Activated T-helper 2 cell treated with anti-CD3 and anti-CD28 coated beads, Interferon-gamma antibody, Interleukin-2, Interleukin-4, amounts not matched to agents 10 μg/mL and 5 μg/mL and 100 μg/mL, durations not matched to agents 14 hours and 24 hours and 36 hours (primary cell): ENCODE measurements at regions not wholly inside any gene's neighbourhood (a gene's known extent, or its start where the extent isn't known, plus 50 kb on each side); places are given as distances from the start of the nearest gene placed in this dataset.

Experiments used
- DNase-seq: peaks from one replicate; pipeline ENCODE4 v3.0.0; 2021; ENCODE audit warnings: low spot score
- H3K27ac Mint-ChIP-seq: one replicate; pipeline ENCODE4 v1.8.0; 2021; ENCODE audit warnings: mixed read lengths
- H3K27me3 Mint-ChIP-seq: one replicate; pipeline ENCODE4 v1.8.0; 2021; ENCODE audit warnings: low read depth, mixed read lengths
- H3K36me3 Mint-ChIP-seq: one replicate; pipeline ENCODE4 v1.8.0; 2021; ENCODE audit warnings: low read depth, mixed read lengths
- H3K4me1 Mint-ChIP-seq: one replicate; pipeline ENCODE4 v1.8.0; 2021; ENCODE audit warnings: low read depth, mixed read lengths
- H3K4me3 Mint-ChIP-seq: one replicate; pipeline ENCODE4 v1.8.0; 2021; ENCODE audit warnings: low read depth, mild to moderate bottlenecking, moderate library complexity, mixed read lengths
- H3K9me3 Mint-ChIP-seq: one replicate; pipeline ENCODE4 v1.8.0; 2021; ENCODE audit warnings: mixed read lengths
- intact Hi-C: fragments of 100-400 bp; cut with micrococcal nuclease; formaldehyde crosslinking; loops from one replicate; pipeline ENCODE4 v1.15.1; 2023

DNA sequence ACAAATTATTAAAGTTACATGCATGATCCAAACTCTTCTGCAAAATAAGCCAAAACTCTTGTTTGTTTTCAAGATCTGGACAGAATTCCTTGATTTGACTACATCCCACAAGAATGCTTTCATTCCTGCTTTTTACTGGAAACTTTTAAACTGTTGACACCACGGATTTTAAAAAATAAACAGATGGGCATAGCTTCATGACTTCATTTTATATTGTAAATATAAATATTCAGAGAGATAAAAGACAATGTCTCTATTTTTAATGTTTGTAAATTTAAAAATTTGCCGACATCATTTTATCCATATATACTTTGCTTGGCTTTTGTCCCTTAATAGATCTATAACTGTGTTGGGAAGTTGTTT lies 134.3 kb upstream of the DCN start:
- no peaks in the 10 kb centered on the region for H3K27me3 Mint-ChIP-seq
- no peaks in the 10 kb centered on the region for H3K4me1 Mint-ChIP-seq
- DNase-seq = no peak
- intact Hi-C loops = no loop called here
- no peak overlapping the region for H3K27ac Mint-ChIP-seq
- H3K4me3 Mint-ChIP-seq = no peak overlapping the region
- no peaks in the 10 kb centered on the region for H3K36me3 Mint-ChIP-seq
- H3K9me3 Mint-ChIP-seq = no peaks in the 10 kb centered on the region

DNA sequence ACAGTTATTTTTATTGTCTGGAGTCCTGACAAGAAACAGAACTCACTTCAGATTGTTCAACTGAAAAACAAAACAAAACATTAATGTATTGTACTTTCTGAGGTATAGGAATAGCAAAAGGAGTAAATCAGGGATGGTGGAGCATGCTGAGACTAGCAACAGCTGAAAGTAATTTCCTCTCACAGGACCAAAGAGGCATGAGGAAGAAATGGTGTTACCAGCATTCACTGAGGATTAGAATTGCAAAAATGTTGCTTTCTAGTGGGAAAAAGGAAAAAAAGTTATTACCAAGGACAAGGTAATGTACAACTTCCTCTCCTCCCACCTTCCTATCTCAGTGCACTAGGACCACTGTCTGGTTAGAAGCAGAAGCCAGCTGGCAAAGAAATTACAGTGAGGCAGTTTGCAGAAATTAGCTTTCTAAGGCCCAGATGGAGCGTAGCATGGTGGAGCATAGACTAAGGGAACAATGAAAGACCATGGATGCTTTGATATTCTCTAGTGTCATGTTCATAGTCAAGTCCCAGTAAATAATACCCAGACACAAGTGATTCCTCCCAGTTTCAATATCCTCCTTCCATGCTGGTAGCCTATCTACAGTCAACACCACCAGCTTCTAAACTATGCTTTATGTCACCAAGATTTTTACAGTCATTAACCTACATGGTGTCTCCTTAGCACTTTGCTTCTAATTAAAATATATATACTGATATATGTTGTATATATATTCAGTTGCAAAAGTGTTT lies 133.7 kb upstream of the DCN start:
- H3K27ac Mint-ChIP-seq = no peak overlapping the region
- H3K4me1 Mint-ChIP-seq = no peaks in the 10 kb centered on the region
- H3K27me3 Mint-ChIP-seq = no peaks in the 10 kb centered on the region
- H3K36me3 Mint-ChIP-seq = no peaks in the 10 kb centered on the region
- no peaks in the 10 kb centered on the region for H3K9me3 Mint-ChIP-seq
- no peak overlapping the region for H3K4me3 Mint-ChIP-seq
- intact Hi-C loops = no loop called here
- DNase-seq = no peak

DNA sequence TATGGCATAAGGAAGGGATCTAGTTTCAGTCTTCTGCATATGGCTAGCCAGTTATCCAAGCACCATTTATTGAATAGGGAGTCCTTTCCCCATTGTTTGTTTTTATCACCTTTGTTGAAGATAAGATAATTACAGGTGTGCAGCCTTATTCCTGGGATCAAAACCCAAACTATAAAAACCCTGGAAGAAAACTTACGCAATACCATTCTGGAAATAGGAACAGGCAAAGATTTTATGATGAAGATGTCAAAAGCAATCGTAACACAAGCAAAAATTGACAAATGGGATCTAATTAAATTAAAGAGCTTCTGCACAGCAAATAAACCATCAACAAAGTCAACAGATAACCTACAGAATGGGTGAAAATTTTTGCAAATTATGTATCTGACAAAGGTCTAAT lies 128.5 kb upstream of the DCN start:
- no peaks in the 10 kb centered on the region for H3K27me3 Mint-ChIP-seq
- H3K36me3 Mint-ChIP-seq = no peaks in the 10 kb centered on the region
- no peak overlapping the region for H3K27ac Mint-ChIP-seq
- no peak overlapping the region for H3K4me3 Mint-ChIP-seq
- H3K9me3 Mint-ChIP-seq = no peaks in the 10 kb centered on the region
- no peaks in the 10 kb centered on the region for H3K4me1 Mint-ChIP-seq
- intact Hi-C loops = no loop called here
- DNase-seq = no peak

DNA sequence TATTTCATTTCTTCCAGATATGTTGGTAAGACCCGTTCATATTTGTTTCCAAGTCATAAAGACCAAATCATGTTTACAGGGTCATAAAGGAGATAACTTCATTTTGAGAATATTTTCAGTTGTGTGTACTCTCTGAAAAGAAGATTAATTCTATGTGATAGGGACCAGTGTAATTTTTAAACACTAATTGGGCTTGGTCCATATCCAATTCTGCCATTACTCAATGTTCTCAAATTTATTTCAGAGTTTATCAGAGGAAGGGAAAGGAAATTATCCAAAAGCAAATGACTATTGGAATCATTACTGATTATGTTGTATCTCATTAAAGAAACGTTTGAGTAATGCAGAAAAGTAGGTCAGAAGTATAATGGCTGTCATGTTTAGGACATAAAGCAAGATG lies 126.8 kb upstream of the DCN start:
- Mint-ChIP-seq H3K27ac (no peak overlapping the region), H3K9me3 (no peaks in the 10 kb centered on the region), H3K4me1 (no peaks in the 10 kb centered on the region), H3K4me3 (no peak overlapping the region), H3K27me3 (no peaks in the 10 kb centered on the region), H3K36me3 (no peaks in the 10 kb centered on the region)
- intact Hi-C loops = no loop called here
- no peak for DNase-seq

DNA sequence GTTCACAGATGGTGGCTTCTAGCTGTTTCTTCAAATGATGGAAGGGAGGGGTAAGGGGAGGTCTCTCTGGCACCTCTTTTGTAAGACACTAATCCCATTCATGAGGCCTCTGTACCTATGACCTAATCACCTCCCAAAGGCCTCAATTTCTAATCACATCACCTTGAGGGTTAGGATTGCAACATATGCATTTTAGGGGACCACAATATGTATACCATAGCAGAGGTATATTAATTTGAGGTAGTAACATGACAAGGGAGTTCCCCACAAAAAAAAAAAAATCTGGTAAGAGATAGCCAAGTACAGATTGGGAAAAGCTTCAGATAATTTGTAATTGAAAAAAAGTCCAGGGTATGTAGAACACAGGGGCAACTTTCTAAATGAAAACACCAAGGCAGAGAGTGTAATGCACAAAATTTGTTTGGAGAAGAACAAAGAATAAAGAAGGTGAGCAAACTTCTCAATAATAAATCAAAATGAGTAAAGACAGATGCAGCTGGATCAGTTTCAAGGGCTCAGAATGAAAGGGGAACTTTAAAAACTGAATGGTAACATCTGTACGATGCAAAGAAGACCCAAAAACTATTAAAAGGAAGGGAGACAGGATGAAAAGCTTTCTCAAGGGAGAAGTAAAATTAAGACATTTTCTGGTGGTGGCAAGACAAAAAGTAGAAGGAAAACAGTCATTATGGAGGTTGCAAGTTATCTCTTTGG lies 125.5 kb upstream of the DCN start:
- Mint-ChIP-seq H3K27ac (no peak overlapping the region), H3K4me1 (no peaks in the 10 kb centered on the region), H3K27me3 (no peaks in the 10 kb centered on the region), H3K9me3 (no peaks in the 10 kb centered on the region), H3K36me3 (no peaks in the 10 kb centered on the region), H3K4me3 (no peak overlapping the region)
- intact Hi-C loops = no loop called here
- DNase-seq = no peak

DNA sequence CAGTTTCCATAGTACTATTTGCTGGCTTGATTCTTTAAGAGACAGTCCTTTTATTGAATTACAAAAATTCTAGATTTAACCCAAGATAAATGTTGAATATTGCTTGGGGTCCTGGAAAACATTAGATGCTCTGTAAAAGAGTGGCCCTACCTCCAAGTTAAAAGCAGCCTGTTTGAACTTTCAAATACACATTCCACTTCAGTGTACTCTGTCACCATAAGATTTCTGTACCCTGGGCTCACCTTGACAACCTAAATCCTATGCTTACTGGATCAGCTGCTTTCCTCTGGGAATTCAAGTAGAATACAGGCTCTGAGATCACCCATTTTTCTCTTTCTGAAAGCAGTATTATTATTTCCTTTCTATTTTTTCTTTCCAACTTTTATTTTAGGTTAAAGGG lies 107.7 kb upstream of the DCN start:
- no peak overlapping the region for H3K4me3 Mint-ChIP-seq
- no peaks in the 10 kb centered on the region for H3K4me1 Mint-ChIP-seq
- no peaks in the 10 kb centered on the region for H3K9me3 Mint-ChIP-seq
- no peak for DNase-seq
- intact Hi-C loops = no loop called here
- no peaks in the 10 kb centered on the region for H3K27me3 Mint-ChIP-seq
- no peaks in the 10 kb centered on the region for H3K36me3 Mint-ChIP-seq
- no peak overlapping the region for H3K27ac Mint-ChIP-seq

DNA sequence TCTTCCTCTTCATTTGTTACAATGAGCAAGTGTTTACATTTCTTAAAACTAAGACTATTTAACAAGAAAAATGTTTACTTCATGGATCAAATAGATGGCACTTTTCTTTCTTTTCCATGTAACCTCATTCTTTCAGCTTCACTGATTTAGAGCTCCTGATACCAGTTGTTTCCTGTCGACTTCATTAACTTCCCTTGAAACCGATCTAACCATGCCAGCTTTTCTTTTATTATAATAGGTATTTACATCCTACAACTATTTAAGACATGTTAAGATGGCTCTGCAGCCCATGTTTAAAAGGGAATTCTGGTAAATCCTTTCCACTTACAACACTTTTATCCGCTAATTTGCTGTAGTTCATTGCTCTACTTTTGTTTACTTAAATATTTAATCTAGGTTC lies 107.3 kb upstream of the DCN start:
- intact Hi-C loops = no loop called here
- H3K27ac Mint-ChIP-seq = no peak overlapping the region
- H3K4me3 Mint-ChIP-seq = no peak overlapping the region
- H3K27me3 Mint-ChIP-seq = no peaks in the 10 kb centered on the region
- no peaks in the 10 kb centered on the region for H3K4me1 Mint-ChIP-seq
- no peaks in the 10 kb centered on the region for H3K9me3 Mint-ChIP-seq
- no peak for DNase-seq
- H3K36me3 Mint-ChIP-seq = no peaks in the 10 kb centered on the region

DNA sequence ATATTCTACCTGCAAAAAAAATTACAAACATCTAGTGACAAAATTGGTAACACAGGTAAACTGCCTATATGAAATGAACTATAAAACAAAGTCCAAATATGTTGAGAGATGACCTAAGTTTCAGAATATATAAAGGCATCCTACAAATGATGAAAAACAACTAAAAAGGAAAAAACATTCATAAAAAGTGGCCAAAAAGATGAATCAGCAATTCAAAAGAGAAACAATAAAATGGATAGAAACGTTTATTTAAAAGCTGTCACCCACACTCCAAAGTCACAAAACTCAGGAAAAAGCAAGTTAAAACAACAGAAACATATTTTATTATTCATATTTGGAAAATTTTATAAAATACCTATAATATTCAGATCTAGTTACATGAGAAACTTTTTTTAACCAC lies 106.5 kb upstream of the DCN start:
- Mint-ChIP-seq H3K4me1 (no peaks in the 10 kb centered on the region), H3K27me3 (no peaks in the 10 kb centered on the region), H3K4me3 (no peak overlapping the region), H3K9me3 (no peaks in the 10 kb centered on the region), H3K27ac (no peak overlapping the region), H3K36me3 (no peaks in the 10 kb centered on the region)
- DNase-seq = no peak
- intact Hi-C loops = no loop called here

DNA sequence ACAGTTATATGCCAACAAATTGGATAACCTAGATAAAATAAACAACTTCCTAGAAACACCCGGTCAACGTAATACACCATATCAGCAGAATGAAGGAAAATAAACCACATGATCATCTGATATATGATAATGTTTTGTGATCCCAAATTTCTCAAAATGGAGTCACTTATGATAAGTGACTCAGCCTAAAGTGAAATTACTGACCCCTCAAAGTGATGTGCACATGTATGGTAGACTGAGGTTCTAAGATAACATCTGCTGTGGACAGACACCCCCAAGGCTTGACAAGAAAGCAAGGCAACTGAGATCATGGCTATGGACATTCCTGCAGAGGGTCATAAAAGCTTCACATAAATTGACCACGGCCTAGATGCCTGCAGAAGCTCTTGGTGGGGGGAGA lies 105.1 kb upstream of the DCN start:
- intact Hi-C loops = no loop called here
- Mint-ChIP-seq H3K9me3 (no peaks in the 10 kb centered on the region), H3K4me1 (no peaks in the 10 kb centered on the region), H3K27ac (no peak overlapping the region), H3K4me3 (no peak overlapping the region), H3K36me3 (no peaks in the 10 kb centered on the region), H3K27me3 (no peaks in the 10 kb centered on the region)
- no peak for DNase-seq

DNA sequence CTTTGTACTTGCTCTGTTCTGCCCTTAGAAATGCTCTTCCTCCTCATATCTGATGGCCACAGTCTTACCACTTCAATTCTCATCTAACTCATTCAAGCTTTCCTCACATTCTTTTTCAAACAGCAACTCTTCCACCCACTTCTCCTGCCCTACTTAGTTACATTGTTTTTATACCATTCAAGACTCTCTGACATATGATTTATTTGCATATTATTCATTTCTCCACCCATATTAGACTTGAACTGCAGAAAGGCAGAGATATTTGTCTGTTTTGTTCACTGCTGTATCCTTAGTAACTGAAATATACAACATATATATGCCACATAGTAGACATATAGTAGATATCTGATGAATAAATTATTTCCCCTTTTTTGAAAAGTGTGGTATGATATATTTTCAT lies 95.5 kb upstream of the DCN start:
- Mint-ChIP-seq H3K27ac (no peak overlapping the region), H3K9me3 (no peaks in the 10 kb centered on the region), H3K27me3 (no peaks in the 10 kb centered on the region), H3K4me3 (no peak overlapping the region), H3K36me3 (no peaks in the 10 kb centered on the region), H3K4me1 (no peaks in the 10 kb centered on the region)
- intact Hi-C loops = no loop called here
- no peak for DNase-seq

DNA sequence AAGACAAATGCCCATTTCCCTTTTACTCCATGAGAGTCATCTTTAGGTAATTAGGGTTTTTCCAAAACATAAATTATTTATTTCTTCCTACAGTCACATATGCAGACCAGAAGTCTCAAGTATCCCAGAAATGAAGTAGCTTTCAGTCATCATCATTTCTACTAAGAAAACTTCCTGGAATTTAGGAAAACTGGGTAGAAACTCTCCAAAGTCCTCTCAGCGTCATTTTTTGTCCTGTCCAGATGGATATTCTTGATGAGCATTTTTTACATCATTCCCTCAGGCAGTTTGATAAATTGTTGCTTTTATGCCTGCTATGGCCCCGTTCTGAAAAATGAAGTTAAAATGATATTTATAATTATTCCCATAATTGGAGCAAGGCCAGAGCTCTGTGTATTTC lies 93.9 kb upstream of the DCN start:
- Mint-ChIP-seq H3K27ac (no peak overlapping the region), H3K36me3 (no peaks in the 10 kb centered on the region), H3K9me3 (no peaks in the 10 kb centered on the region), H3K4me1 (no peaks in the 10 kb centered on the region), H3K4me3 (no peak overlapping the region), H3K27me3 (no peaks in the 10 kb centered on the region)
- DNase-seq = no peak
- intact Hi-C loops = no loop called here

DNA sequence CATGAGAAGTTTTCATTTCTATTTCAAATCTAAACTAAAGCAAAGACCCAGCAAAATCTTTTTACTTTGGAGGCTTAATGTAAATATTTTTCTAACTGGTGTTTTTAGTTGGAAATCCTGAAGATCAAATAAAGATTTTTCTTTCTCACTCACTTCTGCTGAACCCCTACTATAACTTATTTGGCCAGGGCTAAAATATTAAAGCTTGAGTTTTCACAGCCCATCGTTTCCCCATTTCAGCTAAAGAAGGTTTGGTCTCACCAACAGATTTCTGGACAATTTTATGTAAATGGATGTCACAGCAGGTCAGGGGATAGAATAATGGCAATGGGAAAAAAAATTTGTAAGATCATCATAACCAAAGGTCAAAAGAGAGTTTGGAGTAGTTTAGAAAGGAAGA lies 92.7 kb upstream of the DCN start:
- intact Hi-C loops = no loop called here
- no peaks in the 10 kb centered on the region for H3K36me3 Mint-ChIP-seq
- no peaks in the 10 kb centered on the region for H3K4me1 Mint-ChIP-seq
- no peak overlapping the region for H3K4me3 Mint-ChIP-seq
- no peak for DNase-seq
- no peaks in the 10 kb centered on the region for H3K27me3 Mint-ChIP-seq
- no peaks in the 10 kb centered on the region for H3K9me3 Mint-ChIP-seq
- no peak overlapping the region for H3K27ac Mint-ChIP-seq

DNA sequence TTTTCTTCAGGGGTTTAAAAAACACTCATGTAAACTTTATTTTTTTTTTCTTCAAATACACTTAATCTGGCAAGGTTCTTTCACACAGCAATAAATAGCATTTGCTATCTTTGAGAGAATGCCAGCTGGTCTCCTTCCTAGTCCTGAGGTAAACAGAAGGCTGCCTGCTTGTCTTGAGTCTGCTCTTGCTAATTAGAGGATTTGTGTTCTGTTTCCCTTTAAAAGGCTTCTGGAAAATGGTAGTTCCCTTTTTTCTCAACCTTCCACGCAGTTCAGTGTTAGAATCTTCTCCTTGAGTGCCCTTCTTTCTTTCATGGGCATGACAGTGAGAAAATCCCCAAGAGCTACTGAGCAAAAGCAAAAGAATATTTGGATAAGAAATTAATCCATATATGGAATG lies 92.3 kb upstream of the DCN start:
- intact Hi-C loops = no loop called here
- no peaks in the 10 kb centered on the region for H3K36me3 Mint-ChIP-seq
- no peaks in the 10 kb centered on the region for H3K9me3 Mint-ChIP-seq
- H3K27me3 Mint-ChIP-seq = no peaks in the 10 kb centered on the region
- no peak for DNase-seq
- no peak overlapping the region for H3K4me3 Mint-ChIP-seq
- H3K27ac Mint-ChIP-seq = no peak overlapping the region
- no peaks in the 10 kb centered on the region for H3K4me1 Mint-ChIP-seq

DNA sequence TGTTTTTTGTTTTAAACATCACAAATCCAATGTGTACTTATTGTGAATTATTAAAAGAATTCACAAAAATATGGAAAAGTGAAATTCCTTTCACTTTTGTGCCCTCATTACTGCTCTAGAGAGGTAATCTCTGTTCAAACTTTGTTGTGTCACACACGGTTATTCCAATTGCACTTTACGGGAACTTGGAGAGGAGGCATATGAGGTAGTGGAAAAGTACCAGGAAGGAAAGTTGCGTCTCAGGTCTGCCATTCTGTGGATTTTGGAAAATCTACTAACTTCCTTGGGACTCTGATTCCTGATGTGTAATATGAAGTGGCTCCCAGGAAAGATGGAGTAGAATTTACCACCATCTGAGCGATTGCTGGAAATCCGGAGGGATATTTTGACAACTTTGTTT lies 90.9 kb upstream of the DCN start:
- Mint-ChIP-seq H3K36me3 (no peaks in the 10 kb centered on the region), H3K9me3 (no peaks in the 10 kb centered on the region), H3K27me3 (no peaks in the 10 kb centered on the region), H3K4me1 (no peaks in the 10 kb centered on the region), H3K4me3 (no peak overlapping the region), H3K27ac (no peak overlapping the region)
- no peak for DNase-seq
- intact Hi-C loops = no loop called here
